ENCODE measurements at regions not wholly inside any gene's neighbourhood (a gene's known extent, or its start where the extent isn't known, plus 50 kb on each side); places are given as distances from the start of the nearest gene placed in this dataset.
"Not testable (repeated sequence)": the region's sequence is repeated elsewhere in the genome, so short reads cannot be mapped to it uniquely, and the experiment has no call there.

DNA sequence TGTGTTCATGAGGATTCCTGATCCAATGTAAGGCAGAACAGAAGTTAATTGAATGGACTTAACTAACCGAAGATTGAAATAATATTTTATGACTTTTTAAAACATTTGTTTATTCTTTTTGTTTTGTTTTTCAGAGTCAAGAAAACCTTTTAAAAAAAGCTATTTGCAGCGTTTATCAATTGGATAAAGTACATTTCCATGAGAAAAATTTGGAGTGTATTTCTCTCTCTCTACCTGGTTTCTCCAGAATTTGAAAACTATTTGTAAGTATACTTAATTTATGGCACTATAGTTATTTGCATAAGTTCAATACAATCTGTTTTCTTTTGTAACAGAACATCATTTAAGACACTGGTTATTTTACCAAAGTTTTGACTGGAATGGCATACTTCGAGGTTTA, 208.0 kb upstream of the UBL3 start:
- DNase-seq = no peak

DNA sequence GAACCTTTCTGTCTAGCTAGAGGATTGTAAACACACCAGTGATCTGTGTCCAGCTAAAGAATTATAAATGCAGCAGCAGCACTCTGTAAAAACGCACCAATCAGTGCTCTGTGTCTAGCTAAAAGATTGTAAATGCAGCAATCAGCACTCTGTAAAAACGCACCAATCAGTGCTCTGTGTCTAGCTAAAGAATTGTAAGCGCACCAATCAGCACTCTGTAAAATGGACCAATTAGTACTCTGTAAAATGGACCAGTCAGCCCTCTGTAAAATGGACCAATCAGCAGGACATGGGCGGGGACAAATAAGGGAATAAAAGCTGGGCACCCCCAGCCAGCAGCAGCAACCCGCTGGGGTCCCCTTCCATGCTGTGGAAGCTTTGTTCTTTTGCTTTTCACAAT, 204.1 kb upstream of the UBL3 start:
- not testable (repeated sequence) for DNase-seq

DNA sequence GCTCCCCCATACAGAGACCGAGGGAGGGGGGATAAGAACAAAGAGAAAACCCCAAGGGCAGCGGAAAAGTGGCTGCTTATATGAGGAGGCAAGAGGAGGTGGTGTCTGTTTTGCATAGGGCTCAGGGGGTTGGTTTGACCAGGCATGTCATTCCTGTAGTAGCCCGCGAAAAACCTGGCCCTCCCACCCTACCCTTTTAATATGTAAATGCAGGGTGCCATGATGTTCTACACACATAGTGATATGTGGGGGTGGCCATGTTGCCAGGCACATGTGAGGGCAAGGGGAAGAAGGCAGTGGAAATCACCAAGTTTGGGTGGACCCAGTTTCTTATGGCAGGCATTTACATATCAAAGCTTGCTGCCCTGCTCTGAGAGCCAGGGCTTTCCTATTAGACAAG, 203.5 kb upstream of the UBL3 start:
- no peak for DNase-seq

DNA sequence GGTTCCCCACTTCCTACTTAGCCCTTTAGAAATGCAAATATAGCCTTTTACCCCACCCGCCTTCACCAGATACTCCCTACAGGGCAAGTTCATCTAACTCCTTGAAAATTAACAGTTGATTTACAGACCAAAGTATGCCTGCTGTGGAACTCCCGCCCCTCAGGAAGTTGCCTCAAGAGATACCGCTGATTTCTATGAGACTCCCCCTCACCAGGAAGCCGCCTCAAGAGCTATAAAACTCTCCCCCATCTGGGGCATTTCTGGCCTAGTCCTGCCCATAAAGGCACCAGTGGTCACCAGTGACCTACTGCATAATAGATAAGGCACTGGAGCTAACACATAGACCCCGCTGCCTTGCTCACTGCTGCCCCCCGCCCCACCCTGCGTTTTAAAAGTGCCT, 201.7 kb upstream of the UBL3 start:
- no peak for DNase-seq

DNA sequence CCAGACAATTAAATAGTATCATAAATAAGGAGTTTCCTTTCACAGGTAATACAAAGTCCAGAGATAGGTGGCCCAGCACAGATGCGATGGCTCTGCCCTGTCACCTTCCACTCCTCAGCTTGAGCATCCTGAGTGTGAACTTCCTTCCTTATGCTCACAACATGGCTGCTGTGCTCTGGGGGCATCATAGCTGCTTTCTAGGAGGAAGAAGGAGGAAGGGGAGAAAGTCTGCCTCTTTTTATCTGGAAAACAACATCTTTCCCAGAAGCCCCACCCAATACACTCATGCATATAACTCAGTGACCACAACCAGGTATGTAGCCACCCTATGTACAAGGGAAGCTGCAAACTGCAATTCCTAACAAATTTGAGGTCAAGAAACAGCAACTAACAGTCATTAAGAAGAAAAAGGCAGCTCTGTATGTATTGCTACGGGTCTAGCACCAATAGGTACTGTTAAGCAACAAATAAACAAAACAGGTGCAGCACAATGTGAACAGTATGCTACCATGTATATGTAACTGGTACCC, 201.2 kb upstream of the UBL3 start:
- no peak for DNase-seq

DNA sequence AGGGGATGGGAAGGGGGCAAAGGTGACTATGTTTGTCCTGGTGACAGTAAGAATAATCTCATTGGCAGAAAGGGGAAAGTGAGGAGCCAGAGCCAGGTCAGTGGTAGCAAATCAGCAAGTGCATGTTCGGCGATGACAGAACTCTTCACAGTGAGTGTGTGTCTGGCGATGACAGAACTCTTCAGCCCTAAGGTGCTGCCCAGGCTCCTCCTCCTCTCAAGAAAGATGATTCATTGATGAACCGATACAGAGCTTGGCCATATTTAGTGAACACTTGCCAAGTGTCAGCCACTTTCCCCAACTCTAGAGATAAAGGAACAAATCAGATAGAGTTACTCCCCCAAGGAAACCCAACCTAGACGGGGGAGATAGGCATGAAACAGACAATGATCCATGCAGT, 199.3 kb upstream of the UBL3 start:
- no peak for DNase-seq

DNA sequence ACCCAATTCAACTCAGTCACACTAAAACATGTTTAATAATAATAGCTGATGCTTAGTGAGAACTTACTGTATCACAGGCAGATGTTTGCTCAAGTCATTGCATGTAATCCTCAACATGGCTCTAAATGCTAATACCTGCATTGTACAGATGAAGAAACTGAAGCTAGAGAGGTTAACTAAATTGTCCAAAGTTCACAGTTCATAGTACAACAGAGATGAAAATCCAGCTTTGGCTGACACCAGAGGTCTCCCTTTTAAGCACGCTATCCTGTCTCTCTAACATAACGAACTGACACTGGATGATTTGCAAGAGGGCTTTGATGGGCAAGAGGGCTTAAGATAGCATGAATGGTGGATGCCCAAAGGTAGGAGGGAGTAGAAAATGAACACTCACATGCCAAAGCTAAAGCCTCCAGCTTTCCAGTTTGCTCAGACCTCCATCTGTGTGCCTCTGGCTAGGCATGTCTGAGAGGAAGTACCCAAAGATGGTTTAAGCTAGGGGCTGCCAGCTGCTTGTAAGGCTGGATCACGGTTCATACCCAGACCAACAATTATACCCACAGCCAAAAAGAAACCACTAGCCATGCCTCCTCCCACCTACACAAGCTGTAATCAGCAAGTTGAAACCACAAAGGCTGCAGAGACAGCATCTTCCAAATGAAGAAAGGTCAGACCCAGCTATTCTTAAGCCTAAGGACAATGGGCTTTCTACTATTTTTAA, 196.9 kb upstream of the UBL3 start:
- no peak for DNase-seq

DNA sequence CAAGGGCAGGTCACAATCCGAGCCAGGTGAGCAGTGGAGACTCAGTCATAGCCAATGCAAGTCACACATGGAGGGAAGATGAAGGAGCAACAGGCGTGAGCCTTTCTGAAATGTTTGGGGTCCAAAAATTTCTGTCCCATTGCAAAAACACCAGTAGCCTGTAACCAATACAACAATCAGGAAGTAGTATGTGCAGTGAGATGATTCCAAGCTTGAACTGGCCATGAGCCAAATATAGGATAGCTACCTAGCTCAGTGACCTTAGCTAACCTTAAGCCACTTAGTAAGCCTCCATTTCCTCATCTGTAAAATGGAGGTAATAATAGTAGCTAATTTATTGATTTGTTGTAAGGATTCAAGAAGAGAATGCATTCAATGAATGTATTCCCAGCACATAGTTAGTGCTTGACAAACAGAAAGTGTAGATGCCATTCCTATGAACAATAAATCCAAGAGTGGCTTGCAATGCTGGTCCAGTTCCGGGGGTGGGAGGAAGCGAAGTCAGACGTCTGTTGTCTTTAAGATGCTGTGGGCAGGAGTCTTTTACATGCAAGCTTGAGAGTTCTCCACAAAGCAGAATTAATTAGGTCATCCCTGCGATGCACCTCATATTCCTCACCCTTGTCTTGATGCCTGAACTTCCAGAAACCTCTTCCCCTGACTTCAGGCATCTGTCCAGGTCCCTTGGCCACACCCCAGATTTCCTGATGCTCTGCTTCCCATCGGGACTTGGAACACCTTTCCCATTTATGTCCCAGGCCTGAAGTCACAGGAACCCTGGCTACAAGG, 195.7 kb upstream of the UBL3 start:
- DNase-seq = no peak

DNA sequence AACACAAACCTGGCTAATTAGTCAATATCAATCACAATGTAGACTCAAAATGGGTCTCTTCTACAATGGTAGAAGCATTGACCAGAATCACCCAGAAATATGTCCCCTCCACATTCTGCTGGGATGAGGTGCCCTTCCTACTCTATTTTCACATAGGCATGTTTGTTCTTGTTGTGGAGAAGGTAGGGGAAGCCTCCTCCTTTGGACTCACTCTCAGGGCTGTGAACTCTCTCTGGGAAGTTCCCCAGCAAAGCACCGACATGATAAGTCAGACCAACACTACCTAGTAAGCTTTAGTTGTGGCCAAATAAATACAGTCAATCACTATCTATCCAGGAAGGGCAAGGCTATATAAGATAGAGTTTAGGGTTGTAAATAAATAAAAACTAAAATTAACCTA, 194.5 kb upstream of the UBL3 start:
- DNase-seq = no peak

DNA sequence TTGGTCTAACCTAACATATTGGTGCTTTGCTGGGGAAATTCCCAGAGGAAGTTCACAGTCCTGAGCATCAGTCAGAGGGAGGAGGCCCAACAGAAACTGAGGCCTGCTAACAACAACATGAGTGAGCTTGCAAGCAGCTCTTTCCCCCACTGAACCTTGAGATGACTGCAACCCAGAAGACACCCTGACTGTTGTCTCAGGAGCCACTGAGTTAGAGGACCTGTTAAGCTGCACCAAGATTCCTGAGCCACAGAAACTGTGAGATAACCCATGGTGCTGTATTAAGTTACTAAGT, 193.2 kb upstream of the UBL3 start:
- DNase-seq = no peak

DNA sequence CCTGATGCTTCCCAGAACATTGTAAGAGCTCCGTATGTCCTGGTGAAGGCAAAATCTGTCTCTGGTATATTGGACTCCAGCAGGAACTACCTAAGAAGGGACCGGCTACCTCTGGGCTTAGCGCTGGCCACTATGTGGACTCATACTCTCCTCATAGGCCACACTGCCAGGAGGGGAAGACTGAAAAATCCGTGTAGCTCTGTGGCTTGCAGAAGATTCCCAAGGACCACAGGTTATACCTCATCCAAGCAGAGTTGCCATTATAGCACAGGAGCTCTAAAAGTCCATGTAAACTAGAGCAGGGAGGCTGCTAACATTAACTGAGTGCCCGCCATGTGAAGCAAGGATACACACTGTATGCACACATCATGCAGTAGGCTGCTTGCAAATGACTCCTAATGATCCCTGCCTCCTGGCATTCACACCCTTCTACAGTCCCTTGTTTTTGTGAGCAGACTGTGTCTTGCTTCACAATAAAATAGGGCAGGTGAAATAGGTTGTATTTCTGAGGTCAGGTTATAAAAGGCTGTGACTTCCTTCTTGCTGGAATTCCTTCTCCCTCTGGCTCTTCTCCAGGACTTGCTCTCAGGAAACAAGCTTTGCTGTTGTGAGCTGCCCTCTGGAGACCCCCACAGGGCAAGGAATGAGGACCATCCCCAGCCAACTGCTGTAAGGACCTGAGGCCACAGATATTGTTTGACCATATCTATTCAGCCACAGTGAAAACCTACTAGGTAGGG, 192.6 kb upstream of the UBL3 start:
- no peak for DNase-seq

DNA sequence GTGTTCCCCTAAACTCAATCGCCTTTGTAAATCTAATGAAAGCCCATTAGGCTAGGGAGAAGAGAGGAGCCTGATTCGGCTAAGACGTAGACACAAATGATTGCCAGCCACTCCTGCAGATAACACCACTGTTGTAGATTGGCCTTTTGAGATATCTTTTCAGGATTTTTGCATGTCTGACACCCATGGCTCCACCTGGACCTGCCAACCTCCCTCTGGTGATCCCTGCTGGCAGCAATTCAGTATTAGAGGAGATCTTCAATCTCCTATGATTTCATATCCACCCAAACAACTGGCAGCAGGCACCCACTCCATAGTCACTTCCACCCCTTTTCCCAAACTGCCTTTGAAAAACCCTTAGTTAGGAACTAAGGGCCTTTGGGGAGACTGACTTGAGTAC, 191.9 kb upstream of the UBL3 start:
- no peak for DNase-seq

DNA sequence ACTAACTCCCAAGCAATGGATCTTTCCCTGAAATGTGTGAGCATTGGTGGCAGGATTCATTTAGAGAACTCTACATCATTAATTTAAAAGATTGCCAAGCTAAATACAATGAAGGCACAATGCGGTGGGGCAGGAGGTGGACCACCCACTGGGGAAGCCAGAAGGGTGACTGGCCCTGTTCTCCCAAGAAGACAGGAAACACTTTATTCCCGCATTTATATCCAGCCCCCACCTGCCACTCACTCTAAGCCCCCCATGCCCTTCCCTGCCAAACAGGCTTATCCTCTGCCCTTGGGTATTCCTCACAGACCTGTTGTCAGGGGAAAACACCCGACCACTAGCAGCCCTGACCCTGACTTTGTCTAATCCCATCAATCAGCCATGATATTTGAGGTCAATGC, 189.1 kb upstream of the UBL3 start:
- DNase-seq = no peak

DNA sequence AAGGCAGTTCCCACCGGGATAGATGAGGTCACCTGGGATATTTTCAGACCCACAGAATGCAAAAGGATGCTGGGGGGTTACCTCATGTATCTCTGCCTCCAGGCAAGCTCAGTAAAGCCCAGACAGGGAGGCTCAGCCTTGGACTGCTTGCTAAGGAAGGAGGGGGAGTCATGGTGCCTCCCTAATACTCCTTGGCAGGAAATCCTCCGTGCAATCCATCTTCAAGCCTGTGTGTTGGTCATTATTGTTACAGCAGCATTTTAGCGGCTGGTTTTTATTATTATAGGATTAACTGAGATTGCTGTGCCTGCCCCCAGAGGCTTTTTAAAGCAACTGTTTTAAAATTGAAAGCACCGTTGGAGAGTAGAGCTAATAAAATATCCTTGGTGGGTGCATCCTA, 188.5 kb upstream of the UBL3 start:
- no peak for DNase-seq

DNA sequence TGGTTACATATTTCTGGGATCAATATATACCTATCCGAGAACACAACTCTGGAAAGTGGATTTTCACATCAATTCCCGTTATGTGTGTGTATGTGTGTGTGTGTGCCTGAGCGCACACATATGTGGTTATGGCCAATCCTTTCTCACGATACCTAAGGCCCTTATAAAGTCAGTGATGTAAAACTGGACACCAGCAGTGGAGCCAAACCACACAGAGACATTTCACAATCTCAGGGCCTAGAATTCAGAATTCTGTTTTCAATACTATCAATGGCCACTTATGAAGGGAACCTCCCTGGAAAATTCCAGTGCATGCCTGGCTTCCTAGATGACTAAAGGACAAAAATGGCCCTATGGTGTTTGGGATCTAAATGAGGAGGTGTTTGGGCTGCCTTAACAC, 187.3 kb upstream of the UBL3 start:
- DNase-seq = no peak

DNA sequence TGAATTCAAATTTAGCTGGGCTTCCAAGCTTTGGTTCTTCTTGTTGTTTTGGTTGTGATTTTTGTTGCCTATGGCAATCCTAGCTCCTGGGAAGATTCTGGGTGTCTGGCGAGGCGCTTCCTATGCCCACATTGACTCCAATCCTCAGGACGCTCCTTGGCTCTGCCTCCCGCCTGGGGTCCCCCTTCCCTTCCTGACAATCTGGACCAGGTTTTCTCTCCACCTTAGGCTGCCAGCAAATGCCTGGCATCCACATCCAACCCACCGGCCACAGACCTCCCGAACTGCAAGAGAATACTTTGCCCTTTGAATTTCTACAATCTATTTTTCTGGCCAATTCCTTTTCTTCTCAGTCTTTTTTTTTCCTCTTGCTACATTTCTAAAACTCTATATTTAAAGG, 186.9 kb upstream of the UBL3 start:
- no peak for DNase-seq

DNA sequence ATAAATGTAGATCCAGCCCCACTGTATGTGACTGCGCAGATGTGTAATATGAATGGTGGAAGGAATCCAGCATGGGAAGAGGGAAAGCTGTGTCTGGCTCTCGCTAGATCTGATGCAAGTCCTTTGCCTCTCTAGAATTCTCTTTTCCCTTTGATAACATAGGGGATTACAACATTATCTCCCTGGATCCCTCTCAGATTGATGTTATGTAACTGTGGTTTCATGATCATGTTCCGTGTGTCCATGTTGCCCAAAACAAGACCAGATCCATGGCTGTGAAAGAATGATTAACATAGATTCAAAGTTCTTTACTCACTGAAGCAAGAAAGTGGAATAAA, 184.0 kb upstream of the UBL3 start:
- DNase-seq = no peak

DNA sequence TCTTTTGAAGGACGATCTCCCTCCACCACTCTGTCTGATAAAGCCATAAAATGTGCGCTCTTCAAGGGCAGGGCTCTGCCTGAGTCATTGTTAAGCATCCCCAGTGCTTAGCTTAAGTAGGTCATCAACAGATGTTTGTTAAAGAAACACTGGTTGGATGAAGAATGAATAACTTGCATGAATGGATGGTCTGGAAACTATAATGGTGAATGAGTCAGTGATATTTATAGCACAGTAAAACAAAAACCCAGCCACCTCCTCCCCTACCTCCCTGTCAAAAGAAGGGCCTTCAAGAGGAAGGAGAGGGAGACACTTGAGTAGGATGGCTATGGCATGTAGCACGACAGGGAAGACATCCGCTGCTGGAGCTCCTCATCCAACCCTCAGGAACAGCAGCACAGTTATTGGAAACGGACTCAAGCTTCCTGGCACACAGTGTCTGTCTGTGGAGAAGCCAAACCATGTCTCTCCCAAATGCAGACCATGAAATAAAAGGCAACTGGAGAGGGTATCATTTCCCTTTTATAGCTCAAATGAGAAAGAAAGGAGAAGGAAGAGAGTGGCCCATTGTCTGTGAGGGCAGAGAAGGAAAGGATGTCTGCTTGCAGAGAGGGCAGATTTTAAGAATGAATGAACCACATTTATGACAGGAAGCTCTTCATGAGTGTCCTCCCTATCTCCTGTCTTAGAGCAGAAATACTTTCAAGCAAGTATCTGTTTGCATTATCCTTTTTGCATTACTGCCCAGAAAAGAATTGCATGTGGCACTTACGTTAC, 183.5 kb upstream of the UBL3 start:
- no peak for DNase-seq

DNA sequence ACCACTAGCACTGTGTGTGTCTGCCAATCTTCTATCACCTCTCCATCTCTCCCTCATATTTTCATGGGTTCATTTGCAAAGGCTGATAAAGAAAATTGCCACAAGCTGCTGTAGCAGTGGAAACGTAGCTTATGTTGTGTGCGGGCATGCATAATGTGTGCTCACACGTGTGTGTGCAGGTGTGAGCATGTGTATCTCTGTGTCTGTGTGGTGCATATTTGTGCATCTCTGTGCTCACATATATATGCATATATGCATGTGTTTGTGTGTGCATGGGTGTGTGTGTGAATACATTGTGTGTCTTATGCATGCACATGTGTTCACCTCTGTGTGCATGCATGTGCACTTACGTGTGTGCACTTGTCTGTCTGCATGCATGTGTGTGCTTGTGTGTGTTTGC, 181.8 kb upstream of the UBL3 start:
- DNase-seq = no peak

DNA sequence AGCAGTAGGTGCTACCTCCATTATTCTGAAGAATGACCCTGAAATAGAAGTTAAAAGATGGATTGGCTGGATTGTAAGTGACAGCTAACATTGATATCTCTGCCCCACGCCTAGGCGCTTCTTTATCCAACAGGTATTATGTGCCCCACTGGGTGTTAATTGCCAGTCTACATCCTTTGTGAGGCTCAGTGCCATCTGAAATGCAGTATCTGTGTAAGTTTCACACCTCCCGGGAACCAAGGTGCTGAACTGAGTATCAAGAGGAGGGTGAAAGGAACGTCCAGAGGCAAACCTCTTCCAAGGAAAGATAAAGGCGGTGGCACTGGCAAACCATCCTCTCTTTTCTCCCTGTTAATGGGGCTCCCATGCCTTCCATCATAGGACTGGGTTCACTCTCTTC, 181.1 kb upstream of the UBL3 start:
- DNase-seq = no peak

DNA sequence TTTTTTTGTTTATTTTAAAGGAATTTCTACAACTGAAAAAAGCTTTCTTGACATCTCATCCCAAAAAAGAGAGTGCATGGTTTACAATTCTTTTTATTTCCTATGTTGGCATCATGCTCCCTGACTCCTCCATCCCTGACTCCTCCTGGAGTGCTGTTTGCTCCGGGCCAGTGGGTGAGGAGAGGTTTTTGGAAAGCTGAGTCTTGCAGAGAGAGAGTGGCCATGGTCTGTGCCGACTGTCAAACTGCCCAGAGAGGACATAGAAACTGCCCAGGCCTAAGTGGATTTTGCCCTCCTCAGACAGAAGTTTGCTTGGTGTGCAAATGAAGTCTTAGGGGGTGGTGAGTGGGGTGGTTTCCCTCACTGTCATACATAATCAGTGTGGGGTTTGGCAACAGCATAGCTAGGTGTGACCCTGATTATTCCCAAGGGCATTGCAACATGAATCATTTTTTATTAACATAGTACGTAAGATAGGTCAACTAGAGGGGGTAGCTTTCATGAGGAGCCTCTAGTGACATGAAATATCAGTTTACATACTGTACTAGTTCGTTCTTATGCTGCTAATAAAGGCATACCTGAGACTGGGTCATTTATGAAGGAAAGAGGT, 179.8 kb upstream of the UBL3 start:
- DNase-seq = no peak

DNA sequence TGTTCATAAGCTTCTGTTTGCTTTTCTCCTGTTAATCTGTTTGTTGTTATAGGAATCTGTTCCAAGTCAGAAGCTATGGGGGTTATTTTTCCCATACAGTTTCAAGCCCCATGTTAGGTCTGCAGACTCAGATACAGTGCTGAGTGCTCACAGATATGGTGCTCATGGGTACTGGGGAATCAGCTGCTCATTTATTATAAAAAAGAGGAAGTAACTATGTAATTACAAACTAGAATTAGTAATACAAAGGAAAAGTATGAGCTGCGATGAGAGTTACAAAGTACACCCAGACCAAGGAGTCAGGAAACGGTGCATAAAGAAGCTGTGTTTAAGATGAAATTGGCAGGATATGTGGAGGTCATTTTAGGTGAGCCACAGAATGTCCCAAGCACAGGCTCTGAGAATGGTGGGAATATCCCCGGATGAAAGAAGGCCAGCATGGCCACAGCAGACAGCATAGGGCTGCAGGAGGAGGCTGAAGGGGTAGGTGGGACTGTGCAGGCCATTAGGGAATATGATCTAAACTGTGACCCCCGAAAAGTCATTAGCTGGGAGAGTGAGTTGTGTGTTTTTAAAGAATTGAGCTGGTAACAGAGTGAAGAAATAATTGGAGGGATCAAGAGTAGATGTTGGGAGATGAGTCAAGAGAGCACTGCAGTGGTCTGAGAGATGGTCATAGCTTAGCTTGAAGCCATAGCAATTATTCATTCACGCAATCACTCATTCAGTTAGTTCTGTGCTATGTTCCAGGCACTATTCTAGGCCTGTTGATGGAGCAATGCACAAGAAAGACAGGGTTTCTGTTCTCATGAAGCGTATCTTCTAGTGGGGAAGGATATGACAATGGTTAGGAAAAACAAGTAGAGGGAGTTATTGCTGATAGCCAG, 177.4 kb upstream of the UBL3 start:
- DNase-seq = no peak
